ENCODE measurements at regions not wholly inside any gene's neighbourhood (a gene's known extent, or its start where the extent isn't known, plus 50 kb on each side); places are given as distances from the start of the nearest gene placed in this dataset.
"Not testable (repeated sequence)": the region's sequence is repeated elsewhere in the genome, so short reads cannot be mapped to it uniquely, and the experiment has no call there.

- DNase-seq = no peak
Measured at GRCh38 chr9:118670011-118670953, 699.0 kb downstream of the BRINP1 start.

GRCh38 chr9:118674942-118675341, 694.3 kb downstream of the BRINP1 start:
- no peak for DNase-seq

- DNase-seq = not testable (repeated sequence)
Measured at GRCh38 chr9:118677936-118678653, 691.1 kb downstream of the BRINP1 start.

- DNase-seq = no peak
Measured at GRCh38 chr9:118686959-118687358, 682.3 kb downstream of the BRINP1 start.

- DNase-seq = no peak
Measured at GRCh38 chr9:118689280-118689679, 680.0 kb downstream of the BRINP1 start.

- no peak for DNase-seq
Measured at GRCh38 chr9:118692613-118693012, 676.6 kb downstream of the BRINP1 start.

- DNase-seq = no peak
Measured at GRCh38 chr9:118693645-118694044, 675.6 kb downstream of the BRINP1 start.

GRCh38 chr9:118695249-118695648, 674.0 kb downstream of the BRINP1 start:
- DNase-seq = not testable (repeated sequence)

GRCh38 chr9:118701985-118702384, 667.2 kb downstream of the BRINP1 start:
- DNase-seq = no peak

- DNase-seq = no peak
Measured at GRCh38 chr9:118711843-118712242, 657.4 kb downstream of the BRINP1 start.

GRCh38 chr9:118721276-118721675, 648.0 kb downstream of the BRINP1 start:
- DNase-seq = no peak

GRCh38 chr9:118721923-118722322, 647.3 kb downstream of the BRINP1 start:
- DNase-seq = no peak

GRCh38 chr9:118729981-118730380, 639.3 kb downstream of the BRINP1 start:
- no peak for DNase-seq

GRCh38 chr9:118732998-118733397, 636.2 kb downstream of the BRINP1 start:
- no peak for DNase-seq

GRCh38 chr9:118734696-118735095, 634.5 kb downstream of the BRINP1 start:
- DNase-seq = no peak

- no peak for DNase-seq
Measured at GRCh38 chr9:118736406-118736805, 632.8 kb downstream of the BRINP1 start.

GRCh38 chr9:118751077-118751847, 618.0 kb downstream of the BRINP1 start:
- DNase-seq = no peak

GRCh38 chr9:118751848-118752223, 617.4 kb downstream of the BRINP1 start:
- DNase-seq = no peak

- no peak for DNase-seq
Measured at GRCh38 chr9:118761016-118761790, 608.0 kb downstream of the BRINP1 start.

- no peak for DNase-seq
Measured at GRCh38 chr9:118767571-118767970, 601.7 kb downstream of the BRINP1 start.

- no peak for DNase-seq
Measured at GRCh38 chr9:118782790-118783463, 586.3 kb downstream of the BRINP1 start.

GRCh38 chr9:118784033-118784432, 585.2 kb downstream of the BRINP1 start:
- no peak for DNase-seq

Measured in central memory CD4-positive, alpha-beta T cell (primary cell).